Mesenchymal stem cell (in vitro differentiated cells and primary cell): ENCODE measurements at regions not wholly inside any gene's neighbourhood (a gene's known extent, or its start where the extent isn't known, plus 50 kb on each side); places are given as distances from the start of the nearest gene placed in this dataset.

Source experiments
- DNase-seq: peaks from one replicate; pipeline ENCODE4 v3.0.0-alpha.2; 2013
- H2AFZ ChIP-seq: one replicate; pipeline ENCODE4 v1.6.1; 2013; ENCODE audit warnings: low read depth, mild to moderate bottlenecking, control low read depth, inconsistent platforms, low read length, moderate library complexity
- H2AK5ac ChIP-seq: 2 replicates; pipeline ENCODE4 v1.6.1; 2013; ENCODE audit warnings: low read length, moderate library complexity, mild to moderate bottlenecking, inconsistent platforms; ENCODE audit not compliant: severe bottlenecking
- H2BK120ac ChIP-seq: one replicate; pipeline ENCODE4 v1.6.1; 2013; ENCODE audit warnings: low read depth, mild to moderate bottlenecking, inconsistent platforms, low read length, moderate library complexity
- H2BK12ac ChIP-seq, 2 experiments: one replicate each; pipeline ENCODE4 v1.6.1; 2013; ENCODE audit warnings: inconsistent platforms in 2 of 2, low read length in 2 of 2, mild to moderate bottlenecking in 2 of 2, moderate library complexity in 2 of 2, control low read depth in 1 of 2
- H2BK15ac ChIP-seq: one replicate; pipeline ENCODE4 v1.6.1; 2013; ENCODE audit warnings: mild to moderate bottlenecking, low read depth, inconsistent platforms; ENCODE audit not compliant: poor library complexity, severe bottlenecking
- H2BK5ac ChIP-seq: 2 replicates; pipeline ENCODE4 v1.6.1; 2013; ENCODE audit warnings: low read depth, mild to moderate bottlenecking, low read length, control low read depth, inconsistent platforms; ENCODE audit not compliant: poor library complexity, severe bottlenecking
- H3K14ac ChIP-seq, 2 experiments: one replicate each; pipeline ENCODE4 v1.6.1; 2013; ENCODE audit warnings: inconsistent platforms in 2 of 2, low read length in 2 of 2, control low read depth in 1 of 2, mild to moderate bottlenecking in 1 of 2, moderate library complexity in 1 of 2
- H3K18ac ChIP-seq, 2 experiments: one replicate each; pipeline ENCODE4 v1.6.1; 2013; ENCODE audit warnings: inconsistent platforms in 2 of 2, low read length in 2 of 2, control low read depth in 1 of 2, low read depth in 1 of 2, mild to moderate bottlenecking in 1 of 2
- H3K23ac ChIP-seq, 2 experiments: one replicate each; pipeline ENCODE4 v1.6.1; 2013; ENCODE audit warnings: inconsistent platforms in 2 of 2, low read length in 2 of 2, mild to moderate bottlenecking in 2 of 2, moderate library complexity in 2 of 2, control low read depth in 1 of 2
- H3K27ac ChIP-seq: 2 replicates; pipeline ENCODE4 v1.5.1; 2013; ENCODE audit warnings: mild to moderate bottlenecking, moderate library complexity, low read length, control low read depth, inconsistent platforms; ENCODE audit not compliant: poor library complexity, severe bottlenecking
- H3K27me3 ChIP-seq, 2 experiments: 2 replicates each; pipeline versions ENCODE4 v1.6.1 to v1.7.0; 2013; ENCODE audit warnings: low read length in 2 of 2, mild to moderate bottlenecking in 2 of 2, moderate library complexity in 2 of 2, control low read depth in 1 of 2, inconsistent platforms in 1 of 2; ENCODE audit not compliant: control insufficient read depth in 1 of 2, insufficient read depth in 1 of 2
- H3K36me3 ChIP-seq, 2 experiments: 2 replicates each; pipeline versions ENCODE4 v1.6.1 to v1.7.0; 2013; ENCODE audit warnings: low read length in 2 of 2, control low read depth in 1 of 2, inconsistent platforms in 1 of 2, low read depth in 1 of 2, mild to moderate bottlenecking in 1 of 2; ENCODE audit not compliant: insufficient read depth in 2 of 2, control insufficient read depth in 1 of 2
- H3K4ac ChIP-seq, 2 experiments: one replicate each; pipeline ENCODE4 v1.6.1; 2013; ENCODE audit warnings: inconsistent platforms in 2 of 2, low read length in 2 of 2, mild to moderate bottlenecking in 2 of 2, moderate library complexity in 2 of 2, control low read depth in 1 of 2, low read depth in 1 of 2
- H3K4me1 ChIP-seq: 2 replicates; pipeline ENCODE4 v1.6.1; 2013; ENCODE audit warnings: low read depth, low read length, control low read depth; ENCODE audit not compliant: control insufficient read depth, insufficient read depth
- H3K4me2 ChIP-seq: 2 replicates; pipeline ENCODE4 v1.6.1; 2013; ENCODE audit warnings: low read length, mild to moderate bottlenecking, inconsistent platforms; ENCODE audit not compliant: poor library complexity, severe bottlenecking
- H3K4me3 ChIP-seq, 2 experiments: 2 replicates each; pipeline versions ENCODE4 v1.5.1 to v1.7.0; 2013; ENCODE audit warnings: low read length in 2 of 2, mild to moderate bottlenecking in 2 of 2, control low read depth in 1 of 2, low read depth in 1 of 2; ENCODE audit not compliant: insufficient read depth in 1 of 2
- H3K79me1 ChIP-seq: replicated peaks from 2 replicates; pipeline ENCODE4 v1.6.1; 2013; ENCODE audit warnings: mild to moderate bottlenecking, control low read depth, low read length, inconsistent platforms; ENCODE audit not compliant: poor library complexity, severe bottlenecking
- H3K9ac ChIP-seq: 2 replicates; pipeline ENCODE4 v1.7.0; 2013; ENCODE audit warnings: mild to moderate bottlenecking, low read length, moderate library complexity
- H3K9me3 ChIP-seq: 2 replicates; pipeline ENCODE4 v1.7.0; 2013; ENCODE audit warnings: mild to moderate bottlenecking, low read length; ENCODE audit not compliant: control insufficient read depth
- H4K8ac ChIP-seq: one replicate; pipeline ENCODE4 v1.6.1; 2013; ENCODE audit warnings: inconsistent platforms, mild to moderate bottlenecking, low read length, moderate library complexity
- H4K91ac ChIP-seq: one replicate; pipeline ENCODE4 v1.6.1; 2013; ENCODE audit warnings: mild to moderate bottlenecking, low read length, inconsistent platforms
- WGBS: methylation state at CpG from one replicate; pipeline ENCODE4 v1.1.7; 2013; ENCODE audit warnings: mixed read lengths; 5-methylcytosine and 5-hydroxymethylcytosine counted together

DNA sequence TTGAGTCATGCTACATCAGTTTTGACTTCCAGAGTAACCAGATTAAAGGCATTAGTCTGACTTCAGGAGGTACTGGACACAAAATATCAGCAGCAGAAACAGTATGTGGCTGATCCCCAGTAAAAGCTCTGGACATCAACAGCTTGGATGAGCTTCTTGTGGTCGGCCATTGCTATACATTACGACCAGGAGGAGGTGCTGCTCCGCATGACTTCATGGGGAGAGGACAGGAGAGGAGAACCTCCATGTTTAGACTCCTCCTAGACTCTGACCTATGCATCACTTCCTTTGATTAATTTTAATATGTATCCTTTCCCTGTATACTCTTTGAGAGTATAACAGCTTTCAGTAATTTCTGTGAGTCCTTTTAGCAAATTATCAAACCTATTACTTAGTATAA lies 285.6 kb upstream of the ARHGEF26 start:
- Histone ChIP-seq H3K27me3 (no peaks in the 10 kb centered on the region), H4K91ac (no peak overlapping the region), H4K8ac (no peak overlapping the region), H2BK120ac (no peak overlapping the region), H3K9ac (no peak overlapping the region), H3K4me3 (no peak overlapping the region), H3K4ac (no peak overlapping the region), H3K27ac (no peak overlapping the region), H3K9me3 (no peaks in the 10 kb centered on the region), H3K79me1 (no peaks in the 10 kb centered on the region), H2BK12ac (no peak overlapping the region), H3K36me3 (no peaks in the 10 kb centered on the region), H3K23ac (no peak overlapping the region), H2AK5ac (no peak overlapping the region), H2BK5ac (no peak overlapping the region), H3K18ac (no peak overlapping the region), H3K4me2 (no peak overlapping the region), H2BK15ac (no peak overlapping the region), H2AFZ (no peak overlapping the region), H3K4me1 (no peaks in the 10 kb centered on the region), H3K14ac (no peak overlapping the region)
- no peak for DNase-seq
- 75% methylated on average over 2 of the region's 3 CpGs for WGBS

DNA sequence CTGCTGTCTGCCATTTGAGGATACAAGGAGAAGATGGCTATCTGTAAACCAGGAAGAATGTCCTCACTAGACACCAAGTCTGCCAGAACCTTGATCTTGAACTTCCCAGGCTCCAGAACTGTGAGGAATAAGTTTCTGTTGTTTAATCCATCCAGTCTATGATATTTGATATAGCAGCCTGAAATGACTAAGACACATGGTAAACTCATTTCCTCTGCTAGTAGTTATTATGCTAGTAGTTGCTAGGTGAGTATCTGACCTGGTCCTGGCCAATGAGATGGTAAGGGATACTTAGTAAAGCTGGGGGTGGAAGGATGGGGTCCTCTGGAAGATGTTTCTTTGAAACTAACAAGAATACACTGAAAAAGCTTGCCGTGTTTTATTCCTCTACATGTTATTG lies 280.7 kb upstream of the ARHGEF26 start:
- Histone ChIP-seq H2BK15ac (no peak overlapping the region), H2BK120ac (no peak overlapping the region), H3K4me3 (no peak overlapping the region), H3K4me1 (no peaks in the 10 kb centered on the region), H2BK5ac (no peak overlapping the region), H2BK12ac (no peak overlapping the region), H3K4me2 (no peak overlapping the region), H3K27ac (no peak overlapping the region), H3K9me3 (no peaks in the 10 kb centered on the region), H3K9ac (no peak overlapping the region), H3K14ac (no peak overlapping the region), H2AFZ (no peak overlapping the region), H3K23ac (no peak overlapping the region), H3K36me3 (no peaks in the 10 kb centered on the region), H3K4ac (no peak overlapping the region), H3K18ac (no peak overlapping the region), H3K27me3 (no peaks in the 10 kb centered on the region), H3K79me1 (no peaks in the 10 kb centered on the region), H4K8ac (no peak overlapping the region), H4K91ac (no peak overlapping the region), H2AK5ac (no peak overlapping the region)
- no peak for DNase-seq
- WGBS: 86% methylated on average over 1 of the region's 1 CpG

- Histone ChIP-seq H3K18ac (no peak overlapping the region), H3K4me2 (no peak overlapping the region), H2BK12ac (no peak overlapping the region), H2BK5ac (no peak overlapping the region), H3K14ac (no peak overlapping the region), H3K27me3 (no peaks in the 10 kb centered on the region), H3K4me1 (no peaks in the 10 kb centered on the region), H3K79me1 (no peaks in the 10 kb centered on the region), H2AFZ (no peak overlapping the region), H2AK5ac (no peak overlapping the region), H3K9ac (no peak overlapping the region), H3K4me3 (no peak overlapping the region), H3K23ac (no peak overlapping the region), H2BK120ac (no peak overlapping the region), H3K4ac (no peak overlapping the region), H3K9me3 (no peaks in the 10 kb centered on the region), H3K27ac (no peak overlapping the region), H4K8ac (no peak overlapping the region), H3K36me3 (no peaks in the 10 kb centered on the region), H4K91ac (no peak overlapping the region), H2BK15ac (no peak overlapping the region)
- DNase-seq: no peak
Measured at GRCh38 chr3:153843994-153844393, 277.2 kb upstream of the ARHGEF26 start.

DNA sequence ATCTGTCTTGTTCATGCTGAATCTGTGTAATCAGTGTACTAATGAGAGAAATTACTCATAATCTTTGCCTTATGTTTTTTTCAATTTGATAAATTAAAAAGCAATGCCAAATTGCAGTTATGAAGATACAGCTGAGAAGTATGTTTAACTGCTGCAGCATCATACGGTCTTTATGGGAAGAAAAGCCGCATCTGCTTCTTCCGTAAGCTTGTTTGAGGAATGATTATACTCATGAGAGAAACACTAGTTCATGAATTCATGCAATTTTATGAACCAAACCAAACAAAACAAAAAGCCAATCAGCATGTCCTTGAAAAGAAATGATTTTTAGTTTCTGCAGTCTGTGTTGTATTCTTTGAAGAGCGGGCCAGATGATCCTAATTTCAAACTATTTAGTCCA lies 275.9 kb upstream of the ARHGEF26 start:
- 100% methylated on average over 1 of the region's 4 CpGs for WGBS
- H2AK5ac ChIP-seq: no peak overlapping the region
- no peaks in the 10 kb centered on the region for H3K79me1 ChIP-seq
- H2AFZ ChIP-seq: no peak overlapping the region
- no peak overlapping the region for H3K9ac ChIP-seq
- no peak overlapping the region for H2BK12ac ChIP-seq
- H2BK5ac ChIP-seq: no peak overlapping the region
- no peak for DNase-seq
- no peak overlapping the region for H2BK120ac ChIP-seq
- no peaks in the 10 kb centered on the region for H3K9me3 ChIP-seq
- no peaks in the 10 kb centered on the region for H3K4me1 ChIP-seq
- H3K4me2 ChIP-seq: no peak overlapping the region
- no peak overlapping the region for H3K23ac ChIP-seq
- H4K8ac ChIP-seq: no peak overlapping the region
- H3K36me3 ChIP-seq: no peaks in the 10 kb centered on the region
- H3K27me3 ChIP-seq: no peaks in the 10 kb centered on the region
- no peak overlapping the region for H3K27ac ChIP-seq
- H3K4ac ChIP-seq: no peak overlapping the region
- H2BK15ac ChIP-seq: no peak overlapping the region
- no peak overlapping the region for H3K14ac ChIP-seq
- H3K4me3 ChIP-seq: no peak overlapping the region
- H4K91ac ChIP-seq: no peak overlapping the region
- H3K18ac ChIP-seq: no peak overlapping the region
